PC-3 (cell line): ENCODE measurements at regions not wholly inside any gene's neighbourhood (a gene's known extent, or its start where the extent isn't known, plus 50 kb on each side); places are given as distances from the start of the nearest gene placed in this dataset.
"Not testable (repeated sequence)": the region's sequence is repeated elsewhere in the genome, so short reads cannot be mapped to it uniquely, and the experiment has no call there.

Experiments
- ATAC-seq: fragments of 200-7000 bp; cut with Tn5 transposase; 2 replicates; pipeline ENCODE4 v1.9.1; 2020; ENCODE audit warnings: mild to moderate bottlenecking, moderate library complexity
- BruUV-seq: library from RNA; stranded (reverse); fragments of 400-500 nt; replicated peaks from 2 replicates; lab custom pipeline; 2021; lab: Mats Ljungman, UMichigan
- CTCF ChIA-PET: fragments of 300-600 bp; sonication (Branson Sonifier 250); formaldehyde crosslinking; loops from one replicate; lab custom pipeline; 2022; ENCODE audit warnings: antibody characterized with exemption; lab: Charles Lee
- POLR2A ChIA-PET: fragments of 300-600 bp; sonication (Branson Sonifier 250); formaldehyde crosslinking; loops from one replicate; lab custom pipeline; 2022; ENCODE audit warnings: antibody characterized with exemption; ENCODE audit not compliant: unreplicated experiment; lab: Charles Lee
- DNase-seq: peaks from one replicate; pipeline ENCODE4 v3.0.0-alpha.2; 2015
- H2AFZ ChIP-seq: fragments of 300-600 bp; sonication (generic); 2 replicates; pipeline ENCODE4 v1.6.0; 2016; ENCODE audit warnings: antibody characterized with exemption, low read length
- H3F3A ChIP-seq: fragments of 300-600 bp; sonication (generic); one replicate; pipeline ENCODE4 v1.6.0; 2017; ENCODE audit warnings: antibody characterized with exemption, low read length, control low read depth, mild to moderate bottlenecking; ENCODE audit not compliant: unreplicated experiment
- H3K27ac ChIP-seq: fragments of 300-600 bp; sonication (generic); 2 replicates; pipeline ENCODE4 v1.5.1; 2016; ENCODE audit warnings: mild to moderate bottlenecking, low read length
- H3K27me3 ChIP-seq: fragments of 300-600 bp; sonication (generic); 2 replicates; pipeline ENCODE4 v1.6.1; 2016; ENCODE audit warnings: low read length, mixed read lengths
- H3K36me3 ChIP-seq: fragments of 300-600 bp; sonication (generic); 2 replicates; pipeline ENCODE4 v1.6.1; 2016; ENCODE audit warnings: low read depth, mixed run types, low read length, mixed read lengths
- H3K4me1 ChIP-seq: fragments of 300-600 bp; sonication (generic); 2 replicates; pipeline ENCODE4 v1.5.1; 2016; ENCODE audit warnings: low read length; ENCODE audit not compliant: insufficient read depth
- H3K4me2 ChIP-seq: fragments of 300-600 bp; sonication (generic); 2 replicates; pipeline ENCODE4 v1.6.0; 2016; ENCODE audit warnings: low read length
- H3K4me3 ChIP-seq: fragments of 300-600 bp; sonication (generic); 2 replicates; pipeline ENCODE4 v1.5.1; 2016; ENCODE audit warnings: mild to moderate bottlenecking, low read length, mixed read lengths
- H3K79me2 ChIP-seq: fragments of 300-600 bp; sonication (generic); 2 replicates; pipeline ENCODE4 v1.6.1; 2017; ENCODE audit warnings: low read length, mixed read lengths
- H3K9ac ChIP-seq: fragments of 300-600 bp; sonication (generic); 2 replicates; pipeline ENCODE4 v1.6.0; 2016; ENCODE audit warnings: mild to moderate bottlenecking, low read length
- H3K9me2 ChIP-seq: fragments of 300-600 bp; sonication (generic); replicated peaks from 2 replicates; pipeline ENCODE4 v1.6.1; 2016; ENCODE audit warnings: mixed run types, low read length, mixed read lengths
- H3K9me3 ChIP-seq: fragments of 300-600 bp; sonication (generic); 2 replicates; pipeline ENCODE4 v1.6.1; 2016; ENCODE audit warnings: low read length, mixed read lengths
- H4K20me1 ChIP-seq: fragments of 300-600 bp; sonication (generic); 2 replicates; pipeline ENCODE4 v1.6.1; 2016; ENCODE audit warnings: low read length, mixed read lengths
- CTCF ChIP-seq: fragments of 300-600 bp; sonication (generic); conservative IDR thresholded peaks from 2 replicates; pipeline ENCODE4 v1.5.1; 2017; ENCODE audit warnings: antibody characterized with exemption, low read depth, mild to moderate bottlenecking, low read length
- EZH2 ChIP-seq: fragments of 300-600 bp; sonication (generic); IDR thresholded peaks from one replicate; pipeline ENCODE4 v1.6.1; 2017; ENCODE audit warnings: antibody characterized with exemption, mild to moderate bottlenecking, low read length; ENCODE audit not compliant: unreplicated experiment
- EZH2phosphoT487 ChIP-seq: fragments of 300-600 bp; sonication (generic); IDR thresholded peaks from 2 replicates; pipeline ENCODE4 v1.6.1; 2018; ENCODE audit warnings: mild to moderate bottlenecking, antibody characterized with exemption, low read length, borderline replicate concordance
- intact Hi-C: fragments of 100-400 bp; cut with micrococcal nuclease; formaldehyde crosslinking; loops from 2 replicates; pipeline ENCODE4 v1.9.0; 2023

GRCh38 chr5:30438785-30439184 lies 754.7 kb upstream of the CDH6 start:
- H2AFZ ChIP-seq: no peak overlapping the region
- no peak overlapping the region for H3K27ac ChIP-seq
- BruUV-seq: no TSS peak
- H3K36me3 ChIP-seq: no peaks in the 10 kb centered on the region
- no peaks in the 10 kb centered on the region for H3K9me2 ChIP-seq
- ChIA-PET POLR2A (no interaction called here), CTCF (no interaction called here)
- H3K4me3 ChIP-seq: no peak overlapping the region
- no peak for DNase-seq
- TF ChIP-seq CTCF (no peak), EZH2phosphoT487 (no peak), EZH2 (no peak)
- H3K9ac ChIP-seq: no peak overlapping the region
- no peaks in the 10 kb centered on the region for H3K27me3 ChIP-seq
- intact Hi-C loops: no loop called here
- no peak overlapping the region for H3K4me2 ChIP-seq
- no peaks in the 10 kb centered on the region for H3K4me1 ChIP-seq
- no peaks in the 10 kb centered on the region for H4K20me1 ChIP-seq
- ATAC-seq: no peak
- peaks cover 8% of the 10 kb centered on the region; the same call in 1 of the 2 replicates for H3K9me3 ChIP-seq
- no peaks in the 10 kb centered on the region for H3F3A ChIP-seq
- H3K79me2 ChIP-seq: no peaks in the 10 kb centered on the region

GRCh38 chr5:30436691-30437090 lies 756.8 kb upstream of the CDH6 start:
- no peaks in the 10 kb centered on the region for H3K79me2 ChIP-seq
- H3K9me2 ChIP-seq: no peaks in the 10 kb centered on the region
- no peaks in the 10 kb centered on the region for H3K36me3 ChIP-seq
- no peak overlapping the region for H3K27ac ChIP-seq
- intact Hi-C loops: no loop called here
- ChIA-PET POLR2A (no interaction called here), CTCF (no interaction called here)
- H3F3A ChIP-seq: no peaks in the 10 kb centered on the region
- peaks cover 8% of the 10 kb centered on the region; the same call in 1 of the 2 replicates for H3K9me3 ChIP-seq
- H4K20me1 ChIP-seq: no peaks in the 10 kb centered on the region
- no peak for ATAC-seq
- H3K4me2 ChIP-seq: no peak overlapping the region
- H3K27me3 ChIP-seq: no peaks in the 10 kb centered on the region
- BruUV-seq: no TSS peak
- H3K9ac ChIP-seq: no peak overlapping the region
- no peak for DNase-seq
- H3K4me1 ChIP-seq: no peaks in the 10 kb centered on the region
- TF ChIP-seq EZH2phosphoT487 (no peak), CTCF (no peak), EZH2 (no peak)
- H2AFZ ChIP-seq: no peak overlapping the region
- no peak overlapping the region for H3K4me3 ChIP-seq

GRCh38 chr5:30428866-30429407 lies 764.5 kb upstream of the CDH6 start:
- ATAC-seq, H3K79me2 ChIP-seq, H3K36me3 ChIP-seq, H3K9me3 ChIP-seq, H3K27me3 ChIP-seq, POLR2A ChIA-PET, H3K27ac ChIP-seq, H3F3A ChIP-seq, intact Hi-C loops, BruUV-seq, H3K4me1 ChIP-seq, H3K9me2 ChIP-seq, H3K9ac ChIP-seq, CTCF ChIA-PET, H4K20me1 ChIP-seq: not testable (repeated sequence)
- peak overlapping the region; percentile 86 for H2AFZ ChIP-seq
- peak overlapping the region; percentile 77 for H3K4me2 ChIP-seq
- peak; percentile 9 for DNase-seq
- H3K4me3 ChIP-seq: peak overlapping the region; percentile 66
